ENCODE measurements at regions not wholly inside any gene's neighbourhood (a gene's known extent, or its start where the extent isn't known, plus 50 kb on each side); places are given as distances from the start of the nearest gene placed in this dataset.

DNA sequence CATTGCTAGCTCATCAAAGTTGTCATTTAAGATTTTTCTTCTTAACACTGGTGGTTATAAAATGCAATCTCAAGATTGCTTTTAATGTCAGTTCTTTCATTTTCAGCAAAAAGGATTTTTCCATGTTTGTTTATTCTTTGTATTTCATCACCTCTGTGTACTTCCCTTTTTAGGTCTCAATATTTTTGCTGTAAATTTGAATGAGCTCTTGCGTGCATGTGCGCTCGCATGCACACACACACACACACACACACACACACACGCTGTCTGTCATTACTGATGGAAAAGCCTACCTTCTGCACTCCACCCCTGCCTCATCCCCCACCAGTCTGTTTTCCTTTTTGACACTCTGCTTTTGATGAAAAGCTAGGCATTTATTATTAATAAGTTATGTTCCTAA lies 85.3 kb upstream of the FYN start:
- no peak for DNase-seq (ENCODE audit: low spot score)

DNA sequence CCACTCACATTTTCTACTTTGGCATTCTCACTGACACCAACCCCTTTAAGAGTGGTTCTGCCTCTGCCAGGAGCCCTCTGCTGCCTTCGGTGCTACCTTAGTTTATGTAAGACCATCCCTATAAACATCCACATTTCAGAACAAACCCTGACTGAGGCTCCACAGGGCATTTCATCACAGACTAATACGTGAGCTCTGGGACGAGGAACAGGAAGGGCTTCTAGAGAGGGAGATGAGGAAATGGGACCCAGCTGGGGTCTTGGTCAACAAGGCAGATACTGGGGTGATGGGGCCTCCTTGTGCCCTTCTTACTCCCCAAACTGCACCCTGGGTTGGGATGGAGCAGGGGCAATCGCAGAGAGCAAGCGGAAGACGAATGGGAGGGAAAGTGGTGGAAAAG lies 86.5 kb upstream of the FYN start:
- no peak for DNase-seq (ENCODE audit: low spot score)

DNA sequence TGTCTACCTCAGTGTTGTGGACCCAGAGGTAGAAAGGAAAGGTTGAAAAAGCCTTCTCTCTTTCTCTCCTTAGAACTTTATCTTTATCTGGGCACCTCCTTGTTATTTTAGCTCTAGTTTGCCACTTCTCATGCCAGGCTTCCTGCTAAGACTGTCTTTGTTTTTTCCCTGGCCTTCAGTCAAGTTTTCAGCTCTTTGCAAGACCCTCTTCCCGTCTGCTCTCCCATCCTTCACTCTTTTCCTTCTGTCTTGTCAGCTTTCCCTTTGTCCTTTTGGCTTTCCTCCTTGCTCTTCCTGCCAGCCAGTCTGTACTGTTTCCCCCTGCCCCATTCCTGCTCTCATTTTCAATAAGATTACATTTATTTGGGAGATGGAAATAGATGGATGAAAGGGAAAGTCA lies 86.8 kb upstream of the CCN6 start:
- DNase-seq (ENCODE audit: low spot score): no peak

DNA sequence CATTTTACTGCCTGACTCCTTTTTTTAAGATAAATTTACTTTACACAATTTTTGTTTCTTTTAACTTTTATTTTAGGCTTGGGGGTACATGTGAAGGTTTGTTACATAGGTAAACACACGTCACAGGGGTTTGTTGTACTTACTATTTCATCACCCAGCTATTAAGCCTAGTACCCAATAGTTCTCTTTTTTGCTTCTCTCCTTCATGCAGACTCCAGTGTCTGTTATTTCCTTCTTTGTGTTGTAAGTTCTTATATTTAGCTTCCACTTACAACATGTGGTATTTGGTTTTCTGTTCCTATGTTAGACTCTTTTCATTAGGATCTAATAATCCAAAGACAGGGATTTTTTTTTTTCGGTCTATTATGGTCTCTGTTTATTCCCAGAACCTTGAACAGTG lies 83.5 kb upstream of the CCN6 start:
- DNase-seq (ENCODE audit: low spot score): no peak

DNA sequence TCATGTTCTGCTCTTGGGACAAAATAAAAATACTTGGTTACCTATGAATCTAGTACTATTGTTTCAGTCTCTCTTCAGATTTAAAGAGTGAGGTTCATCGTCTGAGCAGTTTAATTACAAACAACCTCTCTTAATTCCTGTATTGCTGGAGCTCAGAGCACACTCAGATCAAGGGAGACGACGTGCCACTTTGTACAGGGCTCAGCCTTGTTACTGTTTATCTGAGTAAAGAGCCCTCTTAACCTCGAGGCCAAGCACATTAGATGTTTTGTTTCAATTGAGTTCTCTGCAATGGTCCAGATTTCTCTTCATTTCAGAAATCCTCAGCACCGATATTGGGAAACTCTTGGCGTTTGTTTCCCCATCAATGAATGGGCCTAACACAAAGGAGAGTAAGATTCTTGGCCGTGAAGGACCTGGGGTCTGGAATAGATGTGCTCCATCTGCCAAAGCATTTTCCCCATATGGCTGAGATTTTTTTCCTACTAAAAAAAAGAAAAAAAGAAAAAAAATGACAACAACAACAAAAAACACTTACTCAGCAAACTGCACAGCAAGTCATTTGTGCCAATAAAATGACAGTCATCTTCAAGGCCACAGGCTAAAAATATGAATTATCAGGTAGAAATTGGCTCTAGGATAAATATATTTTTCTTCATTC lies 82.6 kb upstream of the CCN6 start:
- DNase-seq (ENCODE audit: low spot score): no peak

DNA sequence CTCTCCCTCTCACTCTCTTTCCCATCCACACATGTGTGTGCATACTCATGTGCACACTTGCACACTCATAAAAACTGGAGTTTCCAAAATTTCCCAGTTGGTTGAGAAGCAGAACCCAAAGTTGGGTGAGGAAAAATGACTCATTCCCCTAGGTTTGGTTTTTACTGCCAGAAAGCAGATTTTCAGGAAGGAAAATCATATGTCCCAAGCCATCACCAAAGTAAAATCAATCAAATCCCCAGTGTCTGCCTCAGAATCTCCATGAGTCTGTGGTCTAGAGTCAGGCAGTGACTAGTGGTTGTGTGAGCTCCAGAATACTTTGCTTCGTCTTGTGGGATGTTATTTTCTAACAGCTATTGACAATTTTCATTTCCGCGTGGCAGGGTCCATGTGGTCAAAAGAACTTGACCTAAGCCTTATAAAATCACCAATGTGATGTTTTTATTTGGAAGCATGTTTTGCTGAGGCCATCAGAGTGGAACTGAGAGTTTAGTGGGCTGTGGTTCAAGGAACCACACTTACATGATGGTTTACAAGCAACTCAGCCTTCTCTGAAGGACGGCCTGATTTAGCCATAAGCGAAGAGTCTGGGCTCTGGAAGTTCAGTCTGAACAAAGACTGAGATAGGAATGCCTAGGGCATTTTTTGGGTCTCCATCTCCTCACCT lies 81.9 kb upstream of the CCN6 start:
- DNase-seq (ENCODE audit: low spot score): no peak

DNA sequence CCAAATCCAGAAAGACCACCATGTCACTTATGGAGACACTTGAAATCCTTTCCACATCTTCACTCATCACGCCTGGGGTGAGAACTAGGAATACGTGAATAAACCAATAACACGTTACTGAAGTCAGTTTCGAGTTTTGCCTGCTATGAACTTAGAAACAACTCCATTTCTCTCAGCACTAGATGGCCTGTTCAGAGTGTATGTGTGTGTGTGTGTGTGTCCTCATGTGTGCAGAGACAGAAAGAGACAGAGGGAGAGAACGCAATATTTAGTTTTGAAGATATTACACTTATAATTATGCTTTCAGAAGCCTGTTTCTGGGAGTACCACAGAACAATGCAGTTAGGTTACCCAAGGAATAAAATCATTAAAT lies 81.2 kb upstream of the CCN6 start:
- no peak for DNase-seq (ENCODE audit: low spot score)

DNA sequence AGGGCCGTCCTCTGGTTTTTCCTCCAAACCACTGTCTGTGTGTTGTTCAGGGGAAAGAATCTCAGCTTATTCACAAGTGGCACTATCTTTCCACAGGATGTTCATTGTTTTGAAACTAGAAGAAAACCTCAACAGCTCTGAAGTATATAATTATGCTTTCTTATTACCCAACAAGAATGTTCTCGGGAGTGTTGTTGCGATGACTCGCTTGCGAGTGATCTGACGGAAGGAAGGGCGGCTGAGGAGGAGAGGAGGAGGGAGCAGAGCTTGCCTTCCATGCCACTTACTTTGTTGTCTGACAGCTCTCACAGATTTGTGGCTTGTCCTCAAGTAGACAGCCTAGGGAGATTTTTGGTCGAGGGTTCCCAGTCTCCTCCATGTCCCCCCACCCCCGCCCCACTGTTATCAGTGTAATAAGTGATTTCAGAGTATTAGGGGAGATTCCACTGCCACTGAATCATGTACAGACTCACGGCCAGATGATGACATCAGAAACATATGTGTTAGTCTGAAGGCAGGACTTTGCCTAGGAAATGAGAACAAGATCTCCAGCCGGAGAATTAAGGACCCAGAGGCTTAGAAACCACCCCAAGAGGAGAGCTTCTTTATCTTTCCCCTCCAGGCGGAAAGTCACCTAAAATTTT lies 80.7 kb upstream of the CCN6 start:
- DNase-seq (ENCODE audit: low spot score): no peak

DNA sequence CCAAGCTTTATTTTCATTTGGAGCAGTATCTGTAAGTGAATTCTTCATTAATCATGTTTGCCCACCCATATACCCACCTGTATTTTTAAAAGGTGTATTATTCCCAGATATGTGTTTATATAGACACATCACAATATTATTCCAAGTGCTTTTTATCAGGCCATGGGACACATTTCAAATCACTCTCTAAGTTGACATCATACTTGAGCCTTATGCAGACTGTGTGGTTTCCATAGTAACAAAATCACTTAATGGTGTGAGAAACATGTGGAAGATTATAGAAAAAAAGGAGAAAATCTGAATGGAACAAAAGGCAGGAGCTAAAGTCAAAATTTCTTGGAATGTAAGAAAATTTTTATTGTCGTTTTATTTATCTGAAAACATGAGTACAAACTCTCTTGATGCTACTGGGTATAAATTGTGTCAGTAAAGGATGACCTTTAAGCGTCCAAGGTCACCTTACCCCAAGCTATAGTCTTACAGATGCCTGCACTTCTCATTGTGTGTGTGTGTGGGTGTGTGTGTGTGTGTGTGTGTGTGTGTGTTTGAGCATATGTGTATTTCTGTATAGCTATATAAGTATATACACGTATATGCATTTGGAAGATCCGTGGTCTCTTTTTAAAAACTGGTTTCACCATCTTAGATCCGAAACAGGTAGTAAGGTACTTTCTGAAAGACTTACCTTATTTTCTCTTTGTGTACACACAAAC lies 79.8 kb upstream of the CCN6 start:
- DNase-seq (ENCODE audit: low spot score): no peak

DNA sequence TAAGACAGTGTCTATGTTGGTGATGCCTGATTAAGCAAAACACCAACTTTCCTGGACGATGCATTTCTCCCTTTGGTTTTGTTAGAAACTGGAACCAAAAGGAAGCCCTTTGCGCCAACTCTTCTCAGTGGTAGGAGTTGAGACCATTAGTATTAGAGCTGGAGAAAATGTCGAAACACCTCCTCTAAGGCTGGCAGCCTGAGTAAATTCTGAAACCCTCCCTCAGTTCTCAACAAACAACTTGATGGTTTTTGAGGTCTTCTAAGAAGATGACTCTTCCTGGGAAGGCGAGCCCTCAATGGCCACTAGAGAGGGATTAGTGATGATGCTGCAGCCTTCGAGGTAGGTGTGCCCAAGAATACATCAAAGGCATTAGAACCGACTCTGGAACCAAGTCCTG lies 78.4 kb upstream of the CCN6 start:
- DNase-seq (ENCODE audit: low spot score): no peak

DNA sequence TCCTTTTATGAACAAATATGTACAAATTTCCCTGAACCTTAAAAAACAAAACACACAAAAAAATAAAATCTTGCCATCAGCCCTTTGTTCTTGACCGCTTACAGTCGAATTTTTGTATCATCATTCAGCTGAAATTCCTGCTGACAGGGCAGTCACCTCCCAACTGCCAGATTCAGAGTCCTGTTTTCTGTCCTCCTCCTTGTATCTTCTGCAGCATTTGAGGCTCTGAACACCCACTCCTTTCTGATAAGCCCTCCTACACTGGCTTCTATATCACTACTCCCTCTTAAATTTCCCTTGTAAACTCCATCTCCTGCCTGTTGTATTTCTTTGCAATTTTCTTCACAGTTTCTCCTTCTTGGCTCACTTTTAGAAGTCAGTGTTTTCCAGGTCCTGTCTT lies 77.8 kb upstream of the CCN6 start:
- no peak for DNase-seq (ENCODE audit: low spot score)

DNA sequence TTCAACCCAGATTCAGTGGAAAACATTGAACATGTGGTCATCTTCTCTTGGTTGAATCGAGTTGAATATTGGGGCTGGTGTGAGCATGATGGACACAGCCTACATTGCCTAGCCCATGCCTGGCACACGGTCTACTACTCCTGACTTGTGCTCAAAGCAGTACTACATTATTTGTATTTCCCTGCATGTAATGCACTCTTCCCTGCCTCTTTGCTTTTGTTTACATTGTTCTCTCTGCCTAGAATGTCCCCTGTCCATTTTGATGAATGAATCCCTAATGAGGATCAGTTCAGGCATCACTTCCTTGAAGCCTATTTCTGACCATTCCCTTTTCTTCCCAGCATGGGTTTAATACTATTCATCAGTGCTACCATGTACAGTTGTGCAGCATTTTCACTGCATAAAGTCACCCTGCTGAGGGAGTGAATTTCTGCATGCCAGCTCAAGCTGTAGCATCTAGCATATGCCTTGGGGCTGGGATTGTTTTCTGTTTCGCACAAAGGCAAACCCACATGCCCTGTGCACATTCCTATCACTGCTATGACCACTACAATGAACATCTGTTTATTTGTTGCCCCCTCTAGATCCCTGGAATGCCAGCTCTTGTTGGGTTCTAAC lies 75.3 kb upstream of the CCN6 start:
- DNase-seq (ENCODE audit: low spot score): no peak

DNA sequence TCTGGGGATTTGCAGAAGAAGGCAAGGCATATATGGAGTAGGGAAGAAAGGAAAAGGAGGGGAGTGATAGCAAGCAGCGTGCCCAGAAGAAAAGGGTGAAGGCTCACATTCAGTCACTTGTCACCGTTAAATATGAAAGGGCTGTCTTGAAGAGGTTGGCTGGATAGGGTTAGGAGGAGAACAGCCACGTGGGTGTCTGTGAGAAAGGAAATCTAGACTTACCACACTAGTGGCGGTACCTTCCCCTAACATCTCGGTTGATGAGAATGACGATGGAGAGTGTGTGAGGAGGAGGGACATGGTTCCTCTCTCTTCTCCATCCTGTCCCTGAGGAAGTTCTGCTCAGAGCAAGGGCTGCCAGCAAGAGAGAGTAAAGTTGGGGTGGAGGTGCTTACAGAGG lies 74.3 kb upstream of the CCN6 start:
- no peak for DNase-seq (ENCODE audit: low spot score)

DNA sequence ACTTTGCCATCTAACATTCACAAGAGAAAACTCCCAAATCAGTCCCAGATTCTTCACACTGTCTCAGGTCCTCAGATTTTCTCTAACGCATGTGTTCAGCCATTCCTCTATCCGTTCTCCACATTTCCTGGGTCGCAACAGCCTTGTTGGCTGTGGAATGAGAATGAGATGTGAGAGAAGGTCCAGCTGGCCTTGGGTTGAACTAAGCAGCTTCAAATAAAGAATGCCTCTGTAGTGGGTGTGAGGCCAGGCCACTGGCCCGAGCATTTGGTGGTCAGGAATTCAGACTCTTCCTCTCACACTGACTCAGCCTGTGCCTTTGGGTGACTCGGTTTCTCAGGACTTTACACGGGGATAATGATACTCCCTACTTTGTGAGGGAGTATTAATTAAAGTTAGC lies 73.8 kb upstream of the CCN6 start:
- no peak for DNase-seq (ENCODE audit: low spot score)

DNA sequence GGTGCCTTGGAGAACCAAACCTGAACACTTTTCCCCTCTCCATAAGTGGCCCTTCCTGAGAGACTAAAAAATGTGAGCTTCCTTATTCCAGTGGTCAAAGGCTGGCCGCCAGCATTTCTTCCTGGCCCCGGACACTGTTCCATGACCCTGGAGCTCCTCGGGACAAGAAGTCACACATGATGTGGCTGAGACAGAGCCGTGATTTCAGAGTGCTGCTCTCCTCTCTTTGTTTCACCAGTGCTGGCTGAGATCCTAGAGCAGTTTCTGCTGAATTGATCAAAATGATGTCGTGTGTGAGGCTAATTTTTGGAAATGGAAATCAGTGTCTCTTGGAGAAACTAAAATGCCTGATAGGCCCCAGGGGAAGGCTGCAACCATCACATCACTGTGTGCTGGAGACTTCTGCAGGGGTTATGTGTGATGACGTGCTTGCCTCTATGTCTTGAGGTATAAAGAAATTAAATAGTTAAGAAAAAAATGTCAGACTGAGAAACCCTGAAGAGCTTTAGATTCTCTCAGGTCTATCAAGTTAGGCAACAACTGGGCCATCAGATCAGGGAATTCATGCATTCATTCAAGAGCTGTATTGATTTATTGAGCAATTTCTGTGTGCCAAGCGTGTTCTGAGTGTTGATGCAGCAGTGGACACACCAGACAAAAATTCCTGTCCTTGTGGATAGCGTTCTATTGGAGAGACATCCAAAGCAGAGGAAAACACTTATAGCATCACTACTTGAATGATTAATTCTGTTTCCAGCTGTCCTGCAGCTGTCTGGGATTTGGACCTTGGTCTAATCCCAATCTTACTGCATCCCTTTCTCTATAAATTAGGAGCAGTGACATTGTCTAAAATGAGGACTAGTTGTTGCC lies 72.7 kb upstream of the CCN6 start:
- no peak for DNase-seq (ENCODE audit: low spot score)

DNA sequence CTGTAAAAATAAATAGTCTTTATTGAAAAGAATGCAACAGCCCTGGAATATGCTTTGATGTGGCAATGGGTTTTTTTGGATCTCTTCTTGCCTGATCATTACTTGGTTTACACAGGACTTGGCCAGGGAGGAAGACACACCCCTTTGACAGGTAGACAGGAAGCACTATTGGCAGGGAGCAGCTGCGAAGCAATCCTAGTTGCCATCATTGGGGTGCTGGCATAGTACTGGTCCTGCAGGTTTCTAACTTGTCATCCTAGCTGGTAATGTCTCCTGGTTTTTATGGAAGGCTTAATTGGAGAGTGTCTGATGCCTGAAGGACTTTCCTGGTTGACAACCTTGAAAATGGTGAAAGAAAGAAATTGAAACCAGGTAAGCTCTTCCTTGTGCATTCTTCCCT lies 71.2 kb upstream of the CCN6 start:
- no peak for DNase-seq (ENCODE audit: low spot score)

DNA sequence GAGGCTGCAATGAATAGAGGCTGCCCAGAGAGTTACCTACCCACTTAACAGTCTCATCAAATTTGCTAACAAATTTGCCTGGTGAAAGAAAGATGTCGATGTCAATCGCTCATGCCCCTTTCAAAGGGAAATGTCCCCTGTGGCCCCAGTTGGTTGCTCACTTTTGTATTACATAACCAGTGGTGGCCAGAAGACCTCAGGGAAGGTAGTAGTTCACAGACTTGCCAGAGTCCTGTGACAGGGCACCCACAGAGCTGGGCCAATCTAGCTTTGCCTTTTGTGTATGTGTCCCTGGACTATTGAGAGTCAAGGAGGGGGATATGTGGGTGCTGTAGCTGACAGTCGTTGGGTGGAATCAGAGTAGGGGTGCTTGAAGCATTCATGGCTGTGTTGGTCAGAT lies 70.7 kb upstream of the CCN6 start:
- no peak for DNase-seq (ENCODE audit: low spot score)

DNA sequence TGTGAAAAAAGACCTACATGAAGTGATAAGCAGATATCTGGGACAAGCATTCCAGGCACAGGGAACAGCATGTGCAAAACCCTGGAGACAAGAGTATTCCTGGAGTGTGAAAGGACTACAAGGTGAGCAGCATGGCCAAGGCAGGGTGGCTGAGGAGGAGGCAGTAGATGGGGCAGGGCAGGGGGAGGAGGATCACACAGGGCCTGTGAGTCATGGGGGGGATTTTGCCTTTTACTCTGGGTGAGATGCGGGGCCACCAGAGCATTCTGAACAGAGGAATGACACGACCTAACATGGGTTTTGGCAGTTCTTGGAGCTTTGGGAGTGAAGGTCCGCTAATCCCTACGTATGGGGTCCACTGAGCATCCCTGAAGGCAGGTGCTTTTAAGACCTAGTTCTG lies 69.8 kb upstream of the CCN6 start:
- no peak for DNase-seq (ENCODE audit: low spot score)

DNA sequence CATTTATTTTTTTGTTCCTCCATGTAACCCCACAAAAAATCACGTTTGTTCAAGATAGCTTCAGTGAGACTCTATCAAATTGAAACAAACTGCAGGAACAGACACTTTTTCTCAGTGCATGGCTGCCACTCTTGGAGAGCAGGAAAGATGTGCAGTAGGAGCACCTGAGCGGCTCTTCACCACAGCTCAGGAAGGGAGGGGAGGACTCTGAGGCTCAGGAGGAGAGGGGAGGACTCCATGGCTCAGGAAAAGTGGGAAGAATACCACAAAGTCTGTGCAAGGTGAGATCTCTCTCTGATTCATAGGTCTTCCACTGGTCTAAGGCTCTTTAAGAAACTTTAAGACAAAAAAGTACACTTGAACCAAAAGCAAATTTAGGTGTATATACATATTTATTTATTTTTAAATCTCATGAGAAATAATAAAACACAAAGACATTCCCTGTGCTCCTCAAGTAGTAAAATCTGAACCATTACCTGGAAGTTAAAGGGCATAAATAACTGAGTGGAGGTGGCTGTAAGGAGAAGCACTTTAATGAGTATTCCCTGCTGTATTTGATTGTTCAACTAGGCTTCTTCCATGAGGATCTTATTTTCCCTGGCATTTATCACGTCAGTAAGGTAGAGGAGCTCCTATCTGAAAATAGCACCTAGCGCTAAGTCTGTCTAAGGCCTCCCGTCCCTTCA lies 69.2 kb upstream of the CCN6 start:
- DNase-seq (ENCODE audit: low spot score): no peak

DNA sequence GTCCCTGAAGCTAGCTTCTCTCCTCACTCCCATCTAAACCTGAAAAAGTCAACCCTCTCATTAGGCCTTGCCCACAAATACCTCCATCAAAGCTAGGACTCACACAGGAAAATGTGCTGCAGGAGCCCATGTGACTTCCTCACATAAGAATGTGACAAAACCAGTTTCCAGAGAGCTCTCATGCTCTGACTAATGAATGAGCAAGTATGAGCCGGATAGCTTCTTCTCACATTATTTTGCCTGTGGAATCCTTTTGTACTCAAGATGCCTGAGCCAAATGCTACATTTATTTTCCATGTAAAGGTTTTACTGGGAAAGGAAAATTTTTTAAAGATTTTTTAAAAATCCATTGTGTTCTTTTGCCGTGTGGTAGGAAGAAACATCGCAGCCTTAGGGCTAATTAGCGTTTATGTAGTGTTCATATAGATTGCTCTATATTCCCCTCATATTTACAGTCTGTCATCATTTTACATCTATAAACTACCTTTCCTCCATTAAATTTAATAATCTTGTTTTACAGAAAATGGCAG lies 68.6 kb upstream of the CCN6 start:
- DNase-seq (ENCODE audit: low spot score): no peak

DNA sequence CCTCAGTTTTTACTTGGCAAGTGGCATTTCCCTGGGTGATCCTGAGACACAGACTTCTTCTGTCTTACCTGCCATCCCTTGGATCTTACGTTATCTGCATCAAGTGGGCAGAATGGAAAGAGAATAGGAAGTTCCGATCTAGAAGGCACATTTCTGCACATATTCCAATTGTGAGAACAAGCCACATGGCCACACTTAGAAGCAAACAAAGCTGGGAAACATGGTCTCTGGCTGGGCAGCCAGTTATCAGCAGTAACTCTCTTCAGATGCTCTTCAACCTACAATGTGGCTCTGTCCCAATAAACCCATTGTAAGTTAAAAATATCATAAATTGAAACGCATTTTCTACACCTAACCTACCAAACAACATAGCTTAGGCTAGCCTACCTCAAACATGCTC lies 67.3 kb upstream of the CCN6 start:
- no peak for DNase-seq (ENCODE audit: low spot score)

Data from hematopoietic multipotent progenitor cell treated with erythropoietin and hydrocortisone succinate and interleukin-3 and kit ligand, for 17 days (in vitro differentiated cells).